ENCODE measurements at regions not wholly inside any gene's neighbourhood (a gene's known extent, or its start where the extent isn't known, plus 50 kb on each side); places are given as distances from the start of the nearest gene placed in this dataset.

DNA sequence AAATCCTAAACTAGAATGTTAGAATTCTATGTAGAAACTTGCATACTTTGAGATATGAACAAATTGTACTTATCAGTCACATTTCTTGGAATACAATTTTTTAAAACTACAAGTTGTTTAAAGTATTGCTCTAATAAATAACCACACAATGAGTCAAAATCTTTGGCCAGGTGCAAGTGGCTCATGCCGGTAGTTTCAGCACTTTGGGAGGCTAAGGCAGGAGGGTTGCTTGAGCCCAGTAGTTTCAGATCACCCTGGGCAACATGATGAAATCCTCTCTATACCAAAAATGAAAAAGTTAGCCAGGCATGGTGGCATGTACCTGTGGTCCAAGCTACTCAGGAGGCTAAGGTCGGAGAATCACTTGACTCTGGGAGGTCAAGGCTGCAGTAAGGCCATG, 257.8 kb downstream of the COX7C start:
- CTCF ChIA-PET = no interaction called here
- intact Hi-C loops (cut with micrococcal nuclease; ENCODE audit: unreplicated experiment) (no loop called here), in situ Hi-C loops (cut with HindIII; ENCODE audit: low pct_unique_long_range_greater_than_20kb, low sequenced_read_pairs) (no loop called here)
- BruUV-seq (replicated peaks) = no TSS peak
- POLR2A ChIA-PET = no interaction called here
- H3K4me1 ChIP-seq (ENCODE audit: control insufficient read depth, insufficient read depth, low read length) = no peaks in the 10 kb centered on the region
- no peaks in the 10 kb centered on the region for H3K27me3 ChIP-seq (ENCODE audit: control insufficient read depth, insufficient read depth, low read length)
- H3K36me3 ChIP-seq (ENCODE audit: control insufficient read depth, insufficient read depth, low read length) = no peaks in the 10 kb centered on the region
- ATAC-seq = no peak
- H3K27ac ChIP-seq (ENCODE audit: low read length) = no peak overlapping the region
- no peaks in the 10 kb centered on the region for H3K9me3 ChIP-seq (ENCODE audit: control insufficient read depth, insufficient read depth, low read depth, low read length)
- H3K4me3 ChIP-seq (ENCODE audit: low read depth in 2 of 2, low read length in 2 of 2) = no peak overlapping the region
- DNase-seq (ENCODE audit: low read depth, low spot score) = no peak
- no peak for TF ChIP-seq SIN3A (IDR thresholded peaks at IDR 0.05; ENCODE audit: borderline replicate concordance, insufficient read depth, low read depth, low read length)

DNA sequence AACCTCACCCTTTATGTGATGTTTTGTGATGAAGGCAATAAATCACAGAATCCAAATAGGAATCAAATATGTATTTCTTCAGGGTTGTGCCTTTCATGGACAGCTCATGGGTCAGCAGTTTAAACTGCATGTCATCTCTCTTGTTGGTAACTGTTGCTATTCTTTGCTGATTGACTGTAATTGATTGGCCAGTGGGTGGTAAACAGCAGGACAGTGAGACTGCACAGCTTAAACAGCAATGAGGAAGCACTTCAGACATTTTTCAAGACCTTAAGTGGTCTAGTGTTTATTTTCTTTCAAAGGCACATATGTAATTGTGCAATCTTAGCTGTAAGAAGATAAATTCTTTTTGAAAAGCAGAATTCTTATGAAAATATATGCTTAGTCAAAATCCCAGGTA, 260.5 kb downstream of the COX7C start:
- BruUV-seq (replicated peaks) = no TSS peak
- CTCF ChIA-PET = no interaction called here
- Histone ChIP-seq H3K27ac (ENCODE audit: low read length) (no peak overlapping the region), H3K4me1 (ENCODE audit: control insufficient read depth, insufficient read depth, low read length) (no peaks in the 10 kb centered on the region), H3K4me3 (ENCODE audit: low read depth in 2 of 2, low read length in 2 of 2) (no peak overlapping the region), H3K27me3 (ENCODE audit: control insufficient read depth, insufficient read depth, low read length) (no peaks in the 10 kb centered on the region), H3K36me3 (ENCODE audit: control insufficient read depth, insufficient read depth, low read length) (no peaks in the 10 kb centered on the region), H3K9me3 (ENCODE audit: control insufficient read depth, insufficient read depth, low read depth, low read length) (no peaks in the 10 kb centered on the region)
- POLR2A ChIA-PET = no interaction called here
- DNase-seq (ENCODE audit: low read depth, low spot score) = no peak
- ATAC-seq = no peak
- TF ChIP-seq POLR2AphosphoS5 (IDR thresholded peaks at IDR 0.05; ENCODE audit: low read depth, low read length) (no peak), TCF7L2 (IDR thresholded peaks at IDR 0.05; ENCODE audit: low read depth, low read length) (no peak), SIN3A (IDR thresholded peaks at IDR 0.05; ENCODE audit: borderline replicate concordance, insufficient read depth, low read depth, low read length) (no peak)
- TF ChIP-seq, protein P1, sequence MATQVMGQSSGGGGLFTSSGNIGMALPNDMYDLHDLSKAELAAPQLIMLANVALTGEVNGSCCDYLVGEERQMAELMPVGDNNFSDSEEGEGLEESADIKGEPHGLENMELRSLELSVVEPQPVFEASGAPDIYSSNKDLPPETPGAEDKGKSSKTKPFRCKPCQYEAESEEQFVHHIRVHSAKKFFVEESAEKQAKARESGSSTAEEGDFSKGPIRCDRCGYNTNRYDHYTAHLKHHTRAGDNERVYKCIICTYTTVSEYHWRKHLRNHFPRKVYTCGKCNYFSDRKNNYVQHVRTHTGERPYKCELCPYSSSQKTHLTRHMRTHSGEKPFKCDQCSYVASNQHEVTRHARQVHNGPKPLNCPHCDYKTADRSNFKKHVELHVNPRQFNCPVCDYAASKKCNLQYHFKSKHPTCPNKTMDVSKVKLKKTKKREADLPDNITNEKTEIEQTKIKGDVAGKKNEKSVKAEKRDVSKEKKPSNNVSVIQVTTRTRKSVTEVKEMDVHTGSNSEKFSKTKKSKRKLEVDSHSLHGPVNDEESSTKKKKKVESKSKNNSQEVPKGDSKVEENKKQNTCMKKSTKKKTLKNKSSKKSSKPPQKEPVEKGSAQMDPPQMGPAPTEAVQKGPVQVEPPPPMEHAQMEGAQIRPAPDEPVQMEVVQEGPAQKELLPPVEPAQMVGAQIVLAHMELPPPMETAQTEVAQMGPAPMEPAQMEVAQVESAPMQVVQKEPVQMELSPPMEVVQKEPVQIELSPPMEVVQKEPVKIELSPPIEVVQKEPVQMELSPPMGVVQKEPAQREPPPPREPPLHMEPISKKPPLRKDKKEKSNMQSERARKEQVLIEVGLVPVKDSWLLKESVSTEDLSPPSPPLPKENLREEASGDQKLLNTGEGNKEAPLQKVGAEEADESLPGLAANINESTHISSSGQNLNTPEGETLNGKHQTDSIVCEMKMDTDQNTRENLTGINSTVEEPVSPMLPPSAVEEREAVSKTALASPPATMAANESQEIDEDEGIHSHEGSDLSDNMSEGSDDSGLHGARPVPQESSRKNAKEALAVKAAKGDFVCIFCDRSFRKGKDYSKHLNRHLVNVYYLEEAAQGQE (IDR thresholded peaks at IDR 0.05; ENCODE audit: insufficient read depth in 1 of 2, low read depth in 2 of 2, low read length in 1 of 2) = no peak
- TF ChIP-seq, protein P2, sequence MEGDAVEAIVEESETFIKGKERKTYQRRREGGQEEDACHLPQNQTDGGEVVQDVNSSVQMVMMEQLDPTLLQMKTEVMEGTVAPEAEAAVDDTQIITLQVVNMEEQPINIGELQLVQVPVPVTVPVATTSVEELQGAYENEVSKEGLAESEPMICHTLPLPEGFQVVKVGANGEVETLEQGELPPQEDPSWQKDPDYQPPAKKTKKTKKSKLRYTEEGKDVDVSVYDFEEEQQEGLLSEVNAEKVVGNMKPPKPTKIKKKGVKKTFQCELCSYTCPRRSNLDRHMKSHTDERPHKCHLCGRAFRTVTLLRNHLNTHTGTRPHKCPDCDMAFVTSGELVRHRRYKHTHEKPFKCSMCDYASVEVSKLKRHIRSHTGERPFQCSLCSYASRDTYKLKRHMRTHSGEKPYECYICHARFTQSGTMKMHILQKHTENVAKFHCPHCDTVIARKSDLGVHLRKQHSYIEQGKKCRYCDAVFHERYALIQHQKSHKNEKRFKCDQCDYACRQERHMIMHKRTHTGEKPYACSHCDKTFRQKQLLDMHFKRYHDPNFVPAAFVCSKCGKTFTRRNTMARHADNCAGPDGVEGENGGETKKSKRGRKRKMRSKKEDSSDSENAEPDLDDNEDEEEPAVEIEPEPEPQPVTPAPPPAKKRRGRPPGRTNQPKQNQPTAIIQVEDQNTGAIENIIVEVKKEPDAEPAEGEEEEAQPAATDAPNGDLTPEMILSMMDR (IDR thresholded peaks at IDR 0.05) = no peak
- intact Hi-C loops (cut with micrococcal nuclease; ENCODE audit: unreplicated experiment) = no loop called here
- in situ Hi-C loops (cut with HindIII; ENCODE audit: low pct_unique_long_range_greater_than_20kb, low sequenced_read_pairs) = no loop called here

DNA sequence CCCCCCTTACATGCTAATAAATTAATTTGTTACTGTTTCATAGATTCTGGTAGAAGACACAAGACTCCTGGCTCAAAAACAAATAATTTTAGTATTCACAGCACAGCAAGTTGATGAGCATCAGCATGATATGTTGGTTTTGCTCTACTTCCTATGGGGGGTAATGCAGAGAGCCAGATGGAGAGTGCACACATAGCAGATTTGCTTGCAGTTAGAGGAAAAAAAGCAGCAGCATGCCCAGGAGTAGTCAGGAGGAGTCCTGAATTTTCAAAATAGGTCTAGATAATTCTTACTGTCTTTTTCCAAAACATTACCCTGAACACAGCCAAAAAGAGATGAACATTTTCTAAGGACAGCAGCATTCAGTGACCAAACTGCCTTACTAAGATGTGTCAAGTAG, 261.3 kb downstream of the COX7C start:
- in situ Hi-C loops (cut with HindIII; ENCODE audit: low pct_unique_long_range_greater_than_20kb, low sequenced_read_pairs) = no loop called here
- TF ChIP-seq, protein P2 (IDR thresholded peaks at IDR 0.05) = no peak
- TF ChIP-seq SIN3A (IDR thresholded peaks at IDR 0.05; ENCODE audit: borderline replicate concordance, insufficient read depth, low read depth, low read length) = no peak
- no peak for TF ChIP-seq POLR2AphosphoS5 (IDR thresholded peaks at IDR 0.05; ENCODE audit: low read depth, low read length)

More for the DNA sequence above, 261.3 kb downstream of the COX7C start:
- CTCF ChIA-PET = no interaction called here
- DNase-seq (ENCODE audit: low read depth, low spot score) = no peak
- Histone ChIP-seq H3K27ac (ENCODE audit: low read length) (no peak overlapping the region), H3K9me3 (ENCODE audit: control insufficient read depth, insufficient read depth, low read depth, low read length) (no peaks in the 10 kb centered on the region), H3K4me1 (ENCODE audit: control insufficient read depth, insufficient read depth, low read length) (no peaks in the 10 kb centered on the region), H3K36me3 (ENCODE audit: control insufficient read depth, insufficient read depth, low read length) (no peaks in the 10 kb centered on the region), H3K27me3 (ENCODE audit: control insufficient read depth, insufficient read depth, low read length) (no peaks in the 10 kb centered on the region), H3K4me3 (ENCODE audit: low read depth in 2 of 2, low read length in 2 of 2) (no peak overlapping the region)
- BruUV-seq (replicated peaks) = no TSS peak
- intact Hi-C loops (cut with micrococcal nuclease; ENCODE audit: unreplicated experiment) = no loop called here
- POLR2A ChIA-PET = no interaction called here
- ATAC-seq = no peak
